HG02885 (cell line): ENCODE measurements at regions not wholly inside any gene's neighbourhood (a gene's known extent, or its start where the extent isn't known, plus 50 kb on each side); places are given as distances from the start of the nearest gene placed in this dataset.
"Not testable (repeated sequence)": the region's sequence is repeated elsewhere in the genome, so short reads cannot be mapped to it uniquely, and the experiment has no call there.

ENCODE experiments used
- ATAC-seq: cut with Tn5 transposase; IDR thresholded peaks from one replicate; pipeline ENCODE4 v1.9.1; 2021; ENCODE audit warnings: mild to moderate bottlenecking; ENCODE audit not compliant: unreplicated experiment, poor library complexity

DNA sequence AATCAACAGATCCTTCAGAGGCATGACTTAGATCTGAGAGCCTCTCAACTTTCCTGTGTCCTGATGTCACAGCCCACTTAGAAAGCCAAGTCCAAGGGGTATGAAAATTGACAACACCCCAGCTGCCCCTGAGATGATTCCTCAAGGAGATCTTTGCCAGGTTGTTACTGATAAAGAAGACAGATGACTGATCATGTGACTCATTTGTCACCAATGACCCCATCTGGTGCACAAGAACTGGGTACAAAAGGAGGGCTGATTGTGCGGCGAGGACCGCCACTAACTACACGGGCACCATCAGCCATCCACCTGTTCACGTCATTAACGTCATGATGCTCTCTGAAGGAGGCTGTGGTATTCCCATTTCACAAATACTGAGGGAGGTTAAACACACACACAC, 583.2 kb upstream of the KLF4 start:
- ATAC-seq, result no peak

- ATAC-seq, result no peak
Measured at GRCh38 chr9:108070861-108071260, 581.3 kb upstream of the KLF4 start.

GRCh38 chr9:108069991-108070390, 580.4 kb upstream of the KLF4 start:
- no peak for ATAC-seq

- no peak for ATAC-seq
Measured at GRCh38 chr9:108062680-108063079, 573.1 kb upstream of the KLF4 start.

- ATAC-seq, result no peak
Measured at GRCh38 chr9:108060175-108060574, 570.6 kb upstream of the KLF4 start.

DNA sequence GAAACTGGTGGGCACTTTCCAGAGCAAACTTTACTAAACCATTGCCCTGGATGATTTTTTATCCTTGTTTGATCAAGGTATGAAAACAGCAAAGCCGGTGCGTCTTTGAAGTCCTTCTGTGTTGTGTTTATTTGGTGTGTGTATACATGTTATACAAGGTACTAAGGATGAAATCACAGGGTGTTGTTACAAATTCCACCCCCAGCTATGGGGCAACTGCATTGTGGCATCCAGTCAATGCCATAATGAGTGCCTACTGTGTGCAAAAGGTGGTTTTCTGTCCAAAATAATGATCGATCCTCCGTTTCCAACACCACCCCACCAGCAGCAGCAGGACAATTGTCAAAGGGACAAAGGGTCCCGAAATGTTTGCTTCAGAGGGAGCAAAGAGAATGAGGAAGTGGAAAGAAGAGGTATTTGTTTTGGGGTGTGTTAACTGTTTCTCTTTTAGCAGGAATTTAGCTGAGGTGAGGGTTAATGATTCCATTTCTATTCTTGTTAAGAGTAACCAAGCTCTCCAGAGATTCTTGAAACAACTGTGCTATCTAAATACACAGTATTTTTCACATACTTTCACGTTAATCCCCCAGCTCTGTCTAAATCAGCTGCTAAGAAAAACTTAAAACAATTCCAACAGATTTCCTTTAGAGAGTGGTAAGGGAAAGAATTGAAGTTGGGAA, 568.7 kb upstream of the KLF4 start:
- ATAC-seq, result no peak

DNA sequence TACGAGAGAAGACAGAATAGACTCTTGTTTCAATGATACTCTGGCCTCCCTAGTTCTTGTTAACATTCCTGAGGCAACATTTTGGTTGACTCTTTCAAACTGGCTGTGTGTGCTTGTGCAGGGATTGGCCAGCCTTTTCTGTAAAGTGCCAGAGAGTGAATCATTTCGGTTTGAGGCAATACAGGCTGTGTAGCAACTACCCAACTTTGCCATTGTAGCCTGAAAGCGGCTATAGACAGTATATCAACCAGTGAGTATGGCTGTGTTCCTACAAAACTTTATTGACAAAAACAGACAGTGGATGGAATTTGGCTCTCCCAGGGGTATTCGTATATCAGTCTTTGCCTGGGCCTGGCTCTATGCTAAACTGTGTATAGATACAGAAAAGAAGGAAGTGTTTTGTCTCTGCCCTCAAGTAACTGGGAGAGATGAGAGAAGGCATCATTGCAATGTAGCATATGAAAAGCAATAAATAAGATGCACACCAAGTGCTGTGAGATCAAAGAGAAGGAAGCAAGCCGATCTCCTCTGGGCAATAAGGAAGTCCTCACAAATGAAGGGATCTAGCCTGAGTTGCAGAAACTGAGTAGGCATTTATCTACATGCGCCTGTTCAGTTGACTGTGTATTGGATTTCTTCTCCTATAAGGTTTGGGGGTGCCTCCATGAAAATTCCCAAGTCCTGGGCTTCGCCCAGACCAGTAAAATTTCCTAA, 568.0 kb upstream of the KLF4 start:
- ATAC-seq, result no peak

DNA sequence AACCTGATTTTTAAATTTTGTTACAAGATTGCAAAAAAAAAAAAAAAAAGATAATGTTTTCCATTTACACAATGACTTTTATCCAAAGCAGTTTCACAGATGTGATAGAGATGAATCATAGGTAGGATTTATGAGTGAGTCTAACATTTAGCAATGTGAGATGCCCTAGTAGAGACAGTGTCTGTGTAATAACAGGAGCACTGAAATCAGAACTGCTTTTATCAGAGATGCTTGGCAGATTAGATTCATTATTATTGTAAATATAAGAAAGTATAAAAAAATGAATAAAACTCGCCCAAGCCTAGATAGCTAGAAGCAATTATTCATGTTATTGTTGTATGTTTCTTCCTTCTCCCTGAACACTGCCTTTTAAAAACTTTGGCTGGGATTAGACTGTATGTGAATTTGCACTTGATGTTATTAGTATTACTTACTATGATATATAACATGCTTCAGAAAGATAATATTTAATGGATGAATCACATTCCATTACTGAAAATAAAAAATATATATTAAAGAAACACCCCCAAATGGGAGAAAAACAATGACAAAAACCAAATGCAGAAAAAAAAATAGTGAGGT, 567.3 kb upstream of the KLF4 start:
- ATAC-seq, result no peak

DNA sequence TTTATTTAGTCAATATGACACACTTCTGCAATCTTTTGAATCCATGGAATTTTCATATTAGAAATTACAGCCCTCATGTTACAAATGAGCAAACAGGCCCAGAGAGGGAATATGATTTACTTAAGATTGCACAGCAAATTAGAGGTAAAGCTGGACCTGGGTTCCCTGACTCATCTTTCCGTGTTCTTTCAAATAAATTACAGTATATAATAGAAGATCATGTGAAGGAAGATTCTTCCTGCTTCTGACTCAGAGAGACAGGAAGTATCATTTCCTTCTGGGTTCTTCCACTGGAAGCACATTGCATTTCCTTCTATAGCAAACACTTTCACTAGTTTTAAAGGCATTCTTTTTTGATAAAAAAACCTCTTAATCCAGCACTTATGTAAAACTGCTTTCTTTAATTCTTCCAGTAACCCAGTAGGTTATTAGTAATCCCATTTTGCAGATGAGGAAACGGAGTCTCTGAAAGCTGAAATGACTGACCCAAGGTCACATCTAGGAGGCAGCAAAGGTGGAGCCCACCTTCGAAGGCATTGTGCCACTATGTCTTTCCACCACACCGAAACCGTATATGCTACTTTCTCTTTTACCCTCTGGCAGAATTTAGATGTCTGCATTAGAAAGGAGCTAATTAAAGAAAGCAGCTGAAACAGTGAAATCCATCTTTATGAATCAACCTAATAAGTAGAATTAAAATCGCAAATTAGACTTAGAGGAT, 566.7 kb upstream of the KLF4 start:
- ATAC-seq, result no peak

DNA sequence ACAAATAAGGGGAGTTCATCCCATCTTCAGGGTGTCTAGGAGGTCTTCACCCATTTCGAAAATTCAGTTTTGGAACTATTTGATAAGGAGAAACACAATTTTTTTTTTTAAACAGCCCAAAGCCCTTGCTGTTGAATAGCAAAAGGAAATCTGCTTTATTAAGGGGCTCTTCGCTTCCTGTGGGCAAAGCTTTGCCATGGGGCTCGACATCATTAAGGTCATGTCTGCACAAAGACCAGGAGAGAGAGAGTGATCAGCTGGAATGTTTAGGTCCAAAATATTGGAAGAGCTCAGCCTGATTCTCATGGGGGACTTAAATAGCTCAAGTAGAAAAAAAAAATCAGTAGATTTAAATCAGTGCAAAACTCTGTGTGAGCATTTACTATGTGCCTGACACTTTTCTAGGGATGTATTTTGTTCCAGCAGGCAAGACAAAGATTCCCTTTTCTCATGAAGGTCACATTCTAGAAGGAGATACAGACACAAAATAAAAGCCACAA, 564.6 kb upstream of the KLF4 start:
- ATAC-seq, result no peak

GRCh38 chr9:108053555-108054061, 564.0 kb upstream of the KLF4 start:
- ATAC-seq, result no peak

GRCh38 chr9:108052431-108053080, 563.0 kb upstream of the KLF4 start:
- ATAC-seq, result no peak

GRCh38 chr9:108050894-108051293, 561.3 kb upstream of the KLF4 start:
- ATAC-seq, result no peak

- ATAC-seq, result no peak
Measured at GRCh38 chr9:108049671-108050494, 560.3 kb upstream of the KLF4 start.

DNA sequence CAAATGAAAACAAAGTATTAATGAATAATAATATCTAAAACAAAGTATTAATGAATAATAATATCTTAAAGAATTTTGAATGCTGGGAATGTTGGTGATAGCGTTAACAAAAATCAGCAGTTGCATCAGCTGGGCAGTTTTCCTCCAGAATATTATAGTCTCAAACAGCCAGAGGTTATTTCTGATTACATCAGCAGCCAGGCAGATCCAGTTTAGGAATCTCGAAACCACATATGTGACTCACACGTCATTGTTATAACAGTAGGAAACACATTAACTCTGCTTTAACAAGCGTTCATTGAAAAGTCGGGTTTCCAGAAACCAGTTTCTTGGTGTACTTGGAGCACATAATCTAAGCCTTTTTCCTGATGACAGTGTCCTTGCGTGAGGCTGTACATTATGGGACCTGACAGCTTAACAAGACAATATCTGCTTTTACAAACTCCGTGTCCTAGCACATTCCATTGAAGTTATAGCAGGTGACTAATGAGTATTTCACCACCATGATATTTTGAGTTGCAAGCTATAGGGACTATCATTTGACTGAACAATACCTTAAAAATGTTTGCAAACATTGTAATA, 559.5 kb upstream of the KLF4 start:
- no peak for ATAC-seq

DNA sequence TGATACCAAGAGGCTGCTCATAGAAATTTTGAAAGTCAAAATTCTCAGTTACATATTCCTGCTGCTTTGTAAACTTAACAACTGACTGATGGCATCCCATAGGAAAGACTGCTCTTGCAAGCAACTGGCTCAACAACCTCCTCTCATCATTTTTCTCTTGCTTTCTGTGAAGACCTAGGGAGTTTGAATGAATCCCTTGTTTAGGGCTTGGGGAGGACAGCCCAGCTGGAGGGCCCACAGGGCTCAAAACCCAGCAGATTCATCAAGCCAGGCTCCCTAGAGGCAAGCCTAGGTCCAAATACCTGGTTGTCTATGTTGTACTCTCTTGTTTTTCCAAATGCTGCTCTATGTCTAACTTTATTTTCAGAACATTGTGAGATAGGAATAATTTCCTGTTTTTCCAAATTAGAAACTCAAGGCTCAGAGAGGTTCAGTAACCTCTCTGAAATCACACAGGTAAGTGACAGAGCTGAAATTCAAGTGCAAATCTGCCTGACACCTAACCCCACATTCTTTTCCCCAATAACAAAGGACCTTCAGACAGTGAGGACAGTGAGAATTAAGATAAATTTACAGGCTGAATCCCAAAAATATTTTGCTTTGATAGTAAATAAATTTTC, 558.9 kb upstream of the KLF4 start:
- ATAC-seq, result no peak

- ATAC-seq, result not testable (repeated sequence)
Measured at GRCh38 chr9:108047777-108048176, 558.2 kb upstream of the KLF4 start.

DNA sequence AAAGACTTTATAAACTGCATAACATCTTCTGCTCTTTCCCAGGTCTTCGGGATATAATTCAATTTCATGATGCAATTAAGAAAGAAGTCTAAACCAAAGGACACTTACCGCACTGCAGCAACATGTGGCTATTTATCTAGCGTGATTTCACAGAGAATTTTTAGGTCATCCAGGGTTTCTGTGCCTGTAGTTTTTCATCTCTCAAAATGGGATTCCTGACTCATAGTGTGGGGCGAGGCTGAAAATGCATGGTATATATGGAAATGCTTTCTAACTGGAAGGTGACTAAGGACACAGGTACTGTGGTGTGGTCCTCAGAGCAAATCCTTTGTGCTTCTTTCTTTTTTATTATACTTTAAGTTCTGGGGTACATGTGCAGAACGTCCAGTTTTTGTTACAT, 557.7 kb upstream of the KLF4 start:
- no peak for ATAC-seq

GRCh38 chr9:108045851-108046250, 556.3 kb upstream of the KLF4 start:
- ATAC-seq, result no peak
